AG04449 (cell line): ENCODE measurements at regions not wholly inside any gene's neighbourhood (a gene's known extent, or its start where the extent isn't known, plus 50 kb on each side); places are given as distances from the start of the nearest gene placed in this dataset.
A peak's percentile ranks its signal among the peaks of the same experiment; 100 is the strongest.

Source experiments
- CTCF ChIA-PET: fragments of 350-600 bp; formaldehyde crosslinking; extraction: SDS; loops from one replicate; lab custom pipeline; 2021; ENCODE audit warnings: antibody characterized with exemption; lab: Yijun Ruan, JAX
- POLR2A ChIA-PET: fragments of 400-600, 350-600 bp; formaldehyde crosslinking; extraction: SDS; loops from one replicate; lab custom pipeline; 2020; ENCODE audit warnings: antibody characterized with exemption, inconsistent platforms; lab: Yijun Ruan, JAX
- DNase-seq: peaks from one replicate; pipeline ENCODE4 v3.0.0-alpha.2; 2010; ENCODE audit warnings: low read depth, low spot score
- H3K4me3 ChIP-seq: 2 replicates; pipeline ENCODE4 v1.5.1; 2011; ENCODE audit warnings: low read depth, mild to moderate bottlenecking, control low read depth, low read length
- TF ChIP-seq, protein P1 (sequence below): IDR thresholded peaks from one replicate; pipeline ENCODE4 v1.5.1; 2011; ENCODE audit warnings: mild to moderate bottlenecking, moderate library complexity, low read length, control low read depth, inconsistent platforms; ENCODE audit not compliant: insufficient read depth; ENCODE audit errors: missing control alignments

DNA sequence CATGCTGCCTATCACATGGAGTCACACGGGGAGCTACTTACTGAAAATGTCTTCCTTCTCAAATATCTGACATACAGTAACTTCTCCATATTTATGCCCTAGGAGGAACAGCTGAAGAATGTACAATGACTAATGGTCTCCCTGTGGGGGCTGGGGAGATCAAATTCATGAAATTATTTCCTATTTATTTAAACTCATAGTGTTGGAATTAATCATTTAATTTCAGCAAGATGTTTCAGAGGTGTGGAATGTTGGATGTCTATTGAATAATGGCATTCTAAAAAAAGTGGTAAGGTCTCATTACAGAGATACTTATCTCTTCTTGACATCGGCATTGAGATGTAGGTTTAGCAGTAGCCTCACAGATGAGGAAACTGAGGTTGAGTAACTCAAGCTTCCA lies 214.3 kb upstream of the CDH11 start:
- TF ChIP-seq, protein P1, sequence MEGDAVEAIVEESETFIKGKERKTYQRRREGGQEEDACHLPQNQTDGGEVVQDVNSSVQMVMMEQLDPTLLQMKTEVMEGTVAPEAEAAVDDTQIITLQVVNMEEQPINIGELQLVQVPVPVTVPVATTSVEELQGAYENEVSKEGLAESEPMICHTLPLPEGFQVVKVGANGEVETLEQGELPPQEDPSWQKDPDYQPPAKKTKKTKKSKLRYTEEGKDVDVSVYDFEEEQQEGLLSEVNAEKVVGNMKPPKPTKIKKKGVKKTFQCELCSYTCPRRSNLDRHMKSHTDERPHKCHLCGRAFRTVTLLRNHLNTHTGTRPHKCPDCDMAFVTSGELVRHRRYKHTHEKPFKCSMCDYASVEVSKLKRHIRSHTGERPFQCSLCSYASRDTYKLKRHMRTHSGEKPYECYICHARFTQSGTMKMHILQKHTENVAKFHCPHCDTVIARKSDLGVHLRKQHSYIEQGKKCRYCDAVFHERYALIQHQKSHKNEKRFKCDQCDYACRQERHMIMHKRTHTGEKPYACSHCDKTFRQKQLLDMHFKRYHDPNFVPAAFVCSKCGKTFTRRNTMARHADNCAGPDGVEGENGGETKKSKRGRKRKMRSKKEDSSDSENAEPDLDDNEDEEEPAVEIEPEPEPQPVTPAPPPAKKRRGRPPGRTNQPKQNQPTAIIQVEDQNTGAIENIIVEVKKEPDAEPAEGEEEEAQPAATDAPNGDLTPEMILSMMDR, result no peak
- peak; percentile 74 for DNase-seq
- POLR2A ChIA-PET, result interaction anchor here (0.6 to 1.6 kb wide), 5 partner anchors 17 to 331 kb away, joined by 3 to 5 read pairs (median 3); no protein-coding TSS in a partner anchor
- CTCF ChIA-PET, result interaction anchor here (1.0 to 1.2 kb wide), 2 partner anchors 933 to 1022 kb away, joined by 3 to 4 read pairs; no protein-coding TSS in a partner anchor
- no peak overlapping the region for H3K4me3 ChIP-seq

- H3K4me3 ChIP-seq, result no peak overlapping the region
- ChIA-PET POLR2A (no interaction called here), CTCF (no interaction called here)
- TF ChIP-seq, protein P1, result no peak
- no peak for DNase-seq
Measured at GRCh38 chr16:65334081-65334480, 212.2 kb upstream of the CDH11 start.

DNA sequence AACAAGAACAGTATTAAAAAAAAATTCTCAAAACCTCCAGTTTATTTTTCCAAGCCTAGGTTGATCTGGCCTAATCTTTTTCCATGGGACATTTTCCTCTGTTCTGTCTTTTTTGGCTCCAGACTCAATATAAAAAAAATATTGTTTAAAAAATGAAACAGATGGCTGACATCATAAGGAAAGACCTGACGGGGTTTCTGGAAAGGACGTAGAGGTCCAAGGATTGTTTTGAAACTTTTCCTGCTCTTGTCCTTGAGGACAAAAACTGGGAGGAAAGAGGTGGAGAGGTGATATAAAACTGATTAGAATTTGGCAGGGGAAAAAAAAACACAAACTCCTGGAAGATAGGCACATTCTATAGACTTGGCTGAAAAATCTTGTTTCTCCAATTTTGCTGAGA lies 211.4 kb upstream of the CDH11 start:
- POLR2A ChIA-PET, result no interaction called here
- DNase-seq, result no peak
- CTCF ChIA-PET, result no interaction called here
- H3K4me3 ChIP-seq, result no peak overlapping the region
- TF ChIP-seq, protein P1, result no peak

DNA sequence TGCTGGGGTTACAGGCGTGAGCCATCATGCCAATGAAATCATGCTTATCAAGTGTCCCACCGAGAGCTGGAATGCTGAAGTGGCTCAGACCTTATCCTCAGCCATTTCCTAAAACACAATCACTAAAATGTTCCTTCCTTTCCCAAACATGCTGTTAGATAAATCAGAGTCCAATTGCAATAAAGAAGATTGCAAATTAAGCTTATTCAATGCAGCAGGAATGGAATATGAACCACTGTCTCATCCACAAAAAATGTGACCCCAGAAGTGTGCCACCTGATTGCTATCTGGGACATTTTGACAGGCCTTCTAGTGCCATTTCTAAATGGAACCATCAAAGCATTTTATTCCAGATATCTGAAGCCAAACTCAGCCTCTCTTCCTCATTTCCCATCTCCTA lies 205.5 kb upstream of the CDH11 start:
- ChIA-PET POLR2A (no interaction called here), CTCF (no interaction called here)
- TF ChIP-seq, protein P1, result no peak
- no peak overlapping the region for H3K4me3 ChIP-seq
- no peak for DNase-seq

DNA sequence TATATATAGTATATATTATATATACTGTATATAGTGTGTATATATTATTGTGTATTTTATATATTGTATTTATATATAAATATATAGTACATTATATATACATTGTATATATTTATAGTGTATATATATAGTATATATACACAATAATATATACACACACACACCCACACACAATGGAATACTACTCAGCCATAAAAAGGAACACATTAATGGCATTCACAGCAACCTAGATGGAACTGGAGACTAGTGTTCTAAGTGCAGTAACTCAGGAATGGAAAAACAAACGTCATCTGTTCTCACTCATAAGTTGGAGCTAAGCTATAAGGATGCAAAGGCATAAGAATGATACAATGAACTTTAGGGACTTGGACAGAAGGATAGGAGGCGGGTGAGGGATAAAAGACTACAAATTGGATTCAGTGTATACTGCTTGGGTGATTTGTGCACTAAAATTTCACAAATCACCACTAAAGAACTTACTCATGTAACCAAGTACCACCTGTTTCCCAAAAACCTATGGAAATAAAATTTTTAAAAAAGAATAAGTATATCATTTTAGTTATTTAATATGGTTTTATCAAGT lies 201.9 kb upstream of the CDH11 start:
- no peak overlapping the region for H3K4me3 ChIP-seq
- DNase-seq, result no peak
- POLR2A ChIA-PET, result no interaction called here
- TF ChIP-seq, protein P1, result no peak
- CTCF ChIA-PET, result interaction anchor here (1.4 kb wide), 1 partner anchor 948 kb away, joined by 3 read pairs; no protein-coding TSS in a partner anchor

- ChIA-PET POLR2A (no interaction called here), CTCF (no interaction called here)
- no peak overlapping the region for H3K4me3 ChIP-seq
- TF ChIP-seq, protein P1, result no peak
- DNase-seq, result no peak
Measured at GRCh38 chr16:65319621-65320231, 197.9 kb upstream of the CDH11 start.
